ENCODE measurements at regions not wholly inside any gene's neighbourhood (a gene's known extent, or its start where the extent isn't known, plus 50 kb on each side); places are given as distances from the start of the nearest gene placed in this dataset.

DNA sequence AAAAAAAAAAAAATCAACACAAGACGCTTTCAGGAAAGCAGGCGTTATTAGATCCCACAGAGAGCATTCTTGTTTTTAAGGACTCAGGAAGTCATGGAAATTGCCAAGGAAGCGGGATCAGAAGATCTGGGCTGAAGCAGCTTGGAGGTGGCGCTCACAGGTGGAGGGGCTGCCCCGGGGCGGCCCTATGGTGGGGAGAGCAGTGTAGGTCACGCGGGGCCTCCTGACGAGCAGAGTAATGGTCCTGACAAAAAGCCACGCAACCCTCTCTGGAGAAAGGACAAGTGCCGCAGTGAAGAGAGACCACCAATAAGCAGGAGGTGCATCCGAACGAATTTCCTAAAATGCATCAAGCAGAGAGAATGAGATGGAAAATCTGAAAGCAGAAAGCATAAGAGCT lies 407.0 kb downstream of the BRD1 start:
- TF ChIP-seq, protein P1, sequence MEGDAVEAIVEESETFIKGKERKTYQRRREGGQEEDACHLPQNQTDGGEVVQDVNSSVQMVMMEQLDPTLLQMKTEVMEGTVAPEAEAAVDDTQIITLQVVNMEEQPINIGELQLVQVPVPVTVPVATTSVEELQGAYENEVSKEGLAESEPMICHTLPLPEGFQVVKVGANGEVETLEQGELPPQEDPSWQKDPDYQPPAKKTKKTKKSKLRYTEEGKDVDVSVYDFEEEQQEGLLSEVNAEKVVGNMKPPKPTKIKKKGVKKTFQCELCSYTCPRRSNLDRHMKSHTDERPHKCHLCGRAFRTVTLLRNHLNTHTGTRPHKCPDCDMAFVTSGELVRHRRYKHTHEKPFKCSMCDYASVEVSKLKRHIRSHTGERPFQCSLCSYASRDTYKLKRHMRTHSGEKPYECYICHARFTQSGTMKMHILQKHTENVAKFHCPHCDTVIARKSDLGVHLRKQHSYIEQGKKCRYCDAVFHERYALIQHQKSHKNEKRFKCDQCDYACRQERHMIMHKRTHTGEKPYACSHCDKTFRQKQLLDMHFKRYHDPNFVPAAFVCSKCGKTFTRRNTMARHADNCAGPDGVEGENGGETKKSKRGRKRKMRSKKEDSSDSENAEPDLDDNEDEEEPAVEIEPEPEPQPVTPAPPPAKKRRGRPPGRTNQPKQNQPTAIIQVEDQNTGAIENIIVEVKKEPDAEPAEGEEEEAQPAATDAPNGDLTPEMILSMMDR (IDR thresholded peaks at IDR 0.05; ENCODE audit: insufficient read depth, low read length, severe bottlenecking), result no peak
- H3K4me3 ChIP-seq (ENCODE audit: low read depth, low read length), result no peak overlapping the region
- H3K36me3 ChIP-seq (ENCODE audit: control insufficient read depth, insufficient read depth, low read length), result no peaks in the 10 kb centered on the region
- DNase-seq (ENCODE audit: low read depth), result no peak
- H3K27me3 ChIP-seq (ENCODE audit: control insufficient read depth, insufficient read depth, low read length), result no peaks in the 10 kb centered on the region
- no peak for FAIRE-seq

DNA sequence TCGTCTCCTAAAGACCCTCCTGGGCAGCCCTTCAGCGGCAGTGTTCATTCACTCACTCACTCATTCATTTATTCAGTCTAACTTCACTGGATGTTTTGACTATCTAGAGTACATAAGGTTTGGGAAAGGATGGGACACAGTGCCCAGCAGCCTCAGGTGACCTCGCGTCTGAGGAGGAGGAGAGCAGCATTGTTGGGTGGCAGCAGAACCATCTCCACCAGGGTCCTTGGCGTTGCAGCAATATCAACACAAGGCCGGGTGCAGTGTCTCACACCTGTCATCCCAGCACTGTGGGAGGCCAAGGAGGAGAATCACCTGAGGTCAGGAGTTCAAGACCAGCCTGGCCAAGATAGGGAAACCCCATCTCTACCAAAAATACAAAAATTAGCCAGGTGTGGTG lies 408.0 kb downstream of the BRD1 start:
- TF ChIP-seq, protein P1 (IDR thresholded peaks at IDR 0.05; ENCODE audit: insufficient read depth, low read length, severe bottlenecking), result no peak
- FAIRE-seq (no peak), DNase-seq (ENCODE audit: low read depth) (no peak)
- Histone ChIP-seq H3K36me3 (ENCODE audit: control insufficient read depth, insufficient read depth, low read length) (no peaks in the 10 kb centered on the region), H3K27me3 (ENCODE audit: control insufficient read depth, insufficient read depth, low read length) (no peaks in the 10 kb centered on the region), H3K4me3 (ENCODE audit: low read depth, low read length) (no peak overlapping the region)

- no peak for DNase-seq (ENCODE audit: low read depth)
- TF ChIP-seq, protein P1 (IDR thresholded peaks at IDR 0.05; ENCODE audit: insufficient read depth, low read length, severe bottlenecking), result no peak
- Histone ChIP-seq H3K36me3 (ENCODE audit: control insufficient read depth, insufficient read depth, low read length) (no peaks in the 10 kb centered on the region), H3K4me3 (ENCODE audit: low read depth, low read length) (no peak overlapping the region), H3K27me3 (ENCODE audit: control insufficient read depth, insufficient read depth, low read length) (no peaks in the 10 kb centered on the region)
- no peak for FAIRE-seq
Measured at GRCh38 chr22:49418943-49419342, 408.7 kb downstream of the BRD1 start.

GRCh38 chr22:49418341-49418894 lies 409.3 kb downstream of the BRD1 start:
- TF ChIP-seq, protein P1 (IDR thresholded peaks at IDR 0.05; ENCODE audit: insufficient read depth, low read length, severe bottlenecking), result no peak
- Histone ChIP-seq H3K4me3 (ENCODE audit: low read depth, low read length) (no peak overlapping the region), H3K36me3 (ENCODE audit: control insufficient read depth, insufficient read depth, low read length) (no peaks in the 10 kb centered on the region), H3K27me3 (ENCODE audit: control insufficient read depth, insufficient read depth, low read length) (no peaks in the 10 kb centered on the region)
- DNase-seq (ENCODE audit: low read depth) (no peak), FAIRE-seq (no peak)

- DNase-seq (ENCODE audit: low read depth) (no peak), FAIRE-seq (no peak)
- H3K27me3 ChIP-seq (ENCODE audit: control insufficient read depth, insufficient read depth, low read length), result no peaks in the 10 kb centered on the region
- H3K36me3 ChIP-seq (ENCODE audit: control insufficient read depth, insufficient read depth, low read length), result no peaks in the 10 kb centered on the region
- no peak overlapping the region for H3K4me3 ChIP-seq (ENCODE audit: low read depth, low read length)
- TF ChIP-seq, protein P1 (IDR thresholded peaks at IDR 0.05; ENCODE audit: insufficient read depth, low read length, severe bottlenecking), result no peak
Measured at GRCh38 chr22:49417833-49418232, 409.8 kb downstream of the BRD1 start.

DNA sequence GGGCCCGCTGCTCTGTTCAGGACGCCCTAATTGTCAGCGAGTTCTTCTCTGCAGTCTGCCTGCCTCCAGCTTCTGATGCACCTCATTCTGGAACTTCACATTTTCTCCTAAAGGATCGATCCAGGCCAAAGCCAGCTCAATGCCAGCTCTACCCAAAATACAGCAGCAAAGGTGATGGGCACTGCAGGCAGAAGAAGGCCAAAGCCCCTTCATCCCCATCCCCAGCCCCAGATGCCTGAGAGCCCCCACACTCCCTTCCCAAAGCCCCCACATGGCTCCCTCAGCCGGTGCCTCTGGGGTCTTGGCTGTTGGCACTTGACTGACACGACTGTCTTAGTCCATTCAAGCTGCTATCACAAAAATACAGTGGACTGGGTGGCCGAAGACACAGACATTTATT lies 410.3 kb downstream of the BRD1 start:
- no peak for DNase-seq (ENCODE audit: low read depth)
- H3K36me3 ChIP-seq (ENCODE audit: control insufficient read depth, insufficient read depth, low read length), result no peaks in the 10 kb centered on the region
- no peak overlapping the region for H3K4me3 ChIP-seq (ENCODE audit: low read depth, low read length)
- no peaks in the 10 kb centered on the region for H3K27me3 ChIP-seq (ENCODE audit: control insufficient read depth, insufficient read depth, low read length)
- FAIRE-seq, result no peak
- TF ChIP-seq, protein P1 (IDR thresholded peaks at IDR 0.05; ENCODE audit: insufficient read depth, low read length, severe bottlenecking), result no peak

All from bronchial epithelial cell (primary cell).